CD4-positive, alpha-beta T cell (primary cell): ENCODE measurements at regions not wholly inside any gene's neighbourhood (a gene's known extent, or its start where the extent isn't known, plus 50 kb on each side); places are given as distances from the start of the nearest gene placed in this dataset.

Source experiments
- ATAC-seq: fragments of 200-7000 bp; cut with Tn5 transposase; one replicate; pipeline ENCODE4 v1.10.0; 2022; ENCODE audit warnings: mild to moderate bottlenecking; ENCODE audit not compliant: poor library complexity
- CTCF ChIA-PET: fragments of 350-600 bp; sonication (Branson Sonifier 250); formaldehyde crosslinking; loops from one replicate; lab custom pipeline; 2021; ENCODE audit warnings: antibody characterized with exemption, inconsistent platforms; lab: Charles Lee
- POLR2A ChIA-PET: fragments of 350-600 bp; sonication (Branson Sonifier 250); formaldehyde crosslinking; loops from one replicate; lab custom pipeline; 2021; ENCODE audit warnings: antibody characterized with exemption, inconsistent platforms; lab: Charles Lee
- DNase-seq, 14 experiments: peaks; one replicate each; pipeline ENCODE4 v3.0.0-alpha.2; 2013 to 2020; ENCODE audit warnings: mixed read lengths in 2 of 14
- H3K27ac ChIP-seq, 2 donors: one replicate each; pipeline versions ENCODE4 v1.5.1 to v1.7.0; 2013; ENCODE audit warnings: low read length in 2 of 2, low read depth in 1 of 2, mild to moderate bottlenecking in 1 of 2
- H3K27me3 ChIP-seq, 2 experiments: 1 replicate in 1 of 2; 2 replicates in 1 of 2; pipeline versions ENCODE4 v1.6.1 to v1.7.0; 2013; ENCODE audit warnings: low read length in 2 of 2, control low read depth in 1 of 2, mild to moderate bottlenecking in 1 of 2, moderate library complexity in 1 of 2; ENCODE audit not compliant: insufficient read depth in 2 of 2, control insufficient read depth in 1 of 2
- H3K36me3 ChIP-seq: one replicate; pipeline ENCODE4 v1.6.1; 2013; ENCODE audit warnings: low read length, control low read depth; ENCODE audit not compliant: insufficient read depth
- H3K4me1 ChIP-seq: one replicate; pipeline ENCODE4 v1.6.1; 2013; ENCODE audit warnings: low read length, control low read depth; ENCODE audit not compliant: insufficient read depth
- H3K4me3 ChIP-seq: one replicate; pipeline ENCODE4 v1.5.1; 2013; ENCODE audit warnings: mild to moderate bottlenecking, low read length, moderate library complexity
- H3K9me3 ChIP-seq, 2 experiments: 1 replicate in 1 of 2; 2 replicates in 1 of 2; pipeline versions ENCODE4 v1.6.1 to v1.7.0; 2013; ENCODE audit warnings: low read length in 2 of 2, mild to moderate bottlenecking in 2 of 2, control low read depth in 1 of 2, moderate library complexity in 1 of 2; ENCODE audit not compliant: control insufficient read depth in 1 of 2, insufficient read depth in 1 of 2
- H3K27ac Mint-ChIP-seq: one replicate; pipeline ENCODE4 v1.8.0; 2020; ENCODE audit warnings: mixed read lengths
- H3K27me3 Mint-ChIP-seq: one replicate; pipeline ENCODE4 v1.8.0; 2021; ENCODE audit warnings: mixed read lengths
- H3K36me3 Mint-ChIP-seq: one replicate; pipeline ENCODE4 v1.8.0; 2021; ENCODE audit warnings: low read depth, mixed read lengths
- H3K4me1 Mint-ChIP-seq: one replicate; pipeline ENCODE4 v1.8.0; 2021; ENCODE audit warnings: low read depth, mixed read lengths
- H3K4me3 Mint-ChIP-seq: one replicate; pipeline ENCODE4 v1.8.0; 2020; ENCODE audit warnings: mild to moderate bottlenecking, mixed read lengths
- H3K9me3 Mint-ChIP-seq: one replicate; pipeline ENCODE4 v1.8.0; 2020; ENCODE audit warnings: mixed read lengths
- CTCF ChIP-seq: fragments of 200-600 bp; IDR thresholded peaks from one replicate; pipeline ENCODE4 v1.8.0; 2022; ENCODE audit warnings: antibody characterized with exemption, mild to moderate bottlenecking
- intact Hi-C, 2 experiments: fragments of 100-400 bp; cut with DNase I in 1 of 2; cut with micrococcal nuclease in 1 of 2; formaldehyde crosslinking; loops; one replicate each; pipeline versions ENCODE4 v1.15.1 to v1.9.0; 2023 to 2025; cut with DNase I, micrococcal nuclease

GRCh38 chr12:112570096-112570495, 151.3 kb downstream of the PTPN11 start:
- intact Hi-C loops = no loop called here
- Histone ChIP-seq H3K9me3 (peaks cover 0 to 3% of the 10 kb centered on the region in 2 experiments), H3K27ac (no peak overlapping the region), H3K36me3 (no peaks in the 10 kb centered on the region), H3K4me3 (no peak overlapping the region), H3K27me3 (peaks cover 12 to 30% of the 10 kb centered on the region in 2 experiments), H3K4me1 (no peaks in the 10 kb centered on the region)
- DNase-seq (no peak), ATAC-seq (no peak)
- no peak overlapping the region for H3K27ac Mint-ChIP-seq
- POLR2A ChIA-PET = no interaction called here
- TF ChIP-seq CTCF = no peak
- CTCF ChIA-PET = no interaction called here
- no peaks in the 10 kb centered on the region for H3K9me3 Mint-ChIP-seq
- no peak overlapping the region for H3K4me3 Mint-ChIP-seq
- H3K27me3 Mint-ChIP-seq = peaks cover 37% of the 10 kb centered on the region
- no peaks in the 10 kb centered on the region for H3K36me3 Mint-ChIP-seq
- no peaks in the 10 kb centered on the region for H3K4me1 Mint-ChIP-seq

- intact Hi-C loops = no loop called here
- Histone ChIP-seq H3K4me1 (no peaks in the 10 kb centered on the region), H3K4me3 (no peak overlapping the region), H3K36me3 (no peaks in the 10 kb centered on the region), H3K9me3 (no peaks in the 10 kb centered on the region), H3K27ac (no peak overlapping the region), H3K27me3 (peaks cover 12 to 40% of the 10 kb centered on the region in 2 experiments)
- Mint-ChIP-seq H3K27me3 (peaks cover 53% of the 10 kb centered on the region), H3K27ac (no peak overlapping the region), H3K4me3 (no peak overlapping the region), H3K4me1 (no peaks in the 10 kb centered on the region), H3K9me3 (no peaks in the 10 kb centered on the region), H3K36me3 (no peaks in the 10 kb centered on the region)
- ATAC-seq (no peak), DNase-seq (no peak)
- ChIA-PET POLR2A (no interaction called here), CTCF (no interaction called here)
- no peak for TF ChIP-seq CTCF
These were observed 154.4 kb downstream of the PTPN11 start for GRCh38 chr12:112573141-112573540.

- DNase-seq = no peak
- no peaks in the 10 kb centered on the region for H3K36me3 Mint-ChIP-seq
- no peak for TF ChIP-seq CTCF
- H3K4me1 ChIP-seq = no peaks in the 10 kb centered on the region
- H3K9me3 Mint-ChIP-seq = no peaks in the 10 kb centered on the region
- ChIA-PET POLR2A (no interaction called here), CTCF (no interaction called here)
- H3K27ac ChIP-seq = no peak overlapping the region
- intact Hi-C loops = no loop called here
- peaks cover 48% of the 10 kb centered on the region for H3K27me3 Mint-ChIP-seq
- H3K9me3 ChIP-seq = no peaks in the 10 kb centered on the region
- H3K27ac Mint-ChIP-seq = no peak overlapping the region
- H3K4me3 ChIP-seq = no peak overlapping the region
- H3K36me3 ChIP-seq = no peaks in the 10 kb centered on the region
- no peaks in the 10 kb centered on the region for H3K4me1 Mint-ChIP-seq
- H3K27me3 ChIP-seq = peaks cover 12 to 49% of the 10 kb centered on the region in 2 experiments
- no peak overlapping the region for H3K4me3 Mint-ChIP-seq
- ATAC-seq = no peak
These were observed 156.3 kb downstream of the PTPN11 start for GRCh38 chr12:112574896-112575558.
